ENCODE measurements at regions not wholly inside any gene's neighbourhood (a gene's known extent, or its start where the extent isn't known, plus 50 kb on each side); places are given as distances from the start of the nearest gene placed in this dataset.

GRCh38 chr15:77824361-77825251, 191.9 kb upstream of the LINGO1 start:
- Histone ChIP-seq H3K79me2 (ENCODE audit: control insufficient read depth, insufficient read depth, low read length) (no peaks in the 10 kb centered on the region), H2AFZ (ENCODE audit: low read length) (no peak overlapping the region), H4K20me1 (ENCODE audit: control insufficient read depth, extremely low read depth, insufficient read depth, low read length) (no peaks in the 10 kb centered on the region), H3K27ac (ENCODE audit: insufficient read depth, low read length) (no peak overlapping the region), H3K4me2 (ENCODE audit: extremely low read depth, insufficient read depth, low read length) (no peak overlapping the region), H3K9me3 (ENCODE audit: control insufficient read depth, insufficient read depth, low read depth, low read length) (no peaks in the 10 kb centered on the region), H3K4me3 (replicated peaks in 1 of 4; ENCODE audit: control extremely low read depth in 1 of 4, insufficient read depth in 1 of 4, low read depth in 3 of 4, low read length in 4 of 4) (no peak overlapping the region), H3K27me3 (ENCODE audit: control insufficient read depth, insufficient read depth, low read length) (peaks cover 17% of the 10 kb centered on the region), H3K36me3 (ENCODE audit: control insufficient read depth, insufficient read depth, low read length) (no peaks in the 10 kb centered on the region), H3K9ac (ENCODE audit: insufficient read depth, low read length) (no peak overlapping the region), H3K4me1 (ENCODE audit: control insufficient read depth, extremely low read depth, insufficient read depth, low read length) (no peaks in the 10 kb centered on the region)
- no peak for TF ChIP-seq EZH2 (IDR thresholded peaks at IDR 0.05; ENCODE audit: low read length, missing control alignments)
- no peak for TF ChIP-seq CTCF (conservative IDR thresholded peaks at IDR 0.05 in 1 of 2, IDR thresholded peaks at IDR 0.05 in 1 of 2; ENCODE audit: low read depth in 1 of 2, low read length in 2 of 2)
- DNase-seq (ENCODE audit: low read depth in 2 of 2) = no peak

- no peak overlapping the region for H2AFZ ChIP-seq (ENCODE audit: low read length)
These were observed 191.0 kb upstream of the LINGO1 start for GRCh38 chr15:77823736-77824135.

More at GRCh38 chr15:77823736-77824135, 191.0 kb upstream of the LINGO1 start:
- Histone ChIP-seq H3K36me3 (ENCODE audit: control insufficient read depth, insufficient read depth, low read length) (no peaks in the 10 kb centered on the region), H3K9me3 (ENCODE audit: control insufficient read depth, insufficient read depth, low read depth, low read length) (no peaks in the 10 kb centered on the region), H3K4me1 (ENCODE audit: control insufficient read depth, extremely low read depth, insufficient read depth, low read length) (no peaks in the 10 kb centered on the region), H3K27ac (ENCODE audit: insufficient read depth, low read length) (no peak overlapping the region), H3K4me3 (replicated peaks in 1 of 4; ENCODE audit: control extremely low read depth in 1 of 4, insufficient read depth in 1 of 4, low read depth in 3 of 4, low read length in 4 of 4) (no peak overlapping the region), H3K27me3 (ENCODE audit: control insufficient read depth, insufficient read depth, low read length) (peaks cover 22% of the 10 kb centered on the region), H3K9ac (ENCODE audit: insufficient read depth, low read length) (no peak overlapping the region), H3K4me2 (ENCODE audit: extremely low read depth, insufficient read depth, low read length) (no peak overlapping the region), H4K20me1 (ENCODE audit: control insufficient read depth, extremely low read depth, insufficient read depth, low read length) (no peaks in the 10 kb centered on the region), H3K79me2 (ENCODE audit: control insufficient read depth, insufficient read depth, low read length) (no peaks in the 10 kb centered on the region)
- no peak for TF ChIP-seq EZH2 (IDR thresholded peaks at IDR 0.05; ENCODE audit: low read length, missing control alignments)
- no peak for TF ChIP-seq CTCF (conservative IDR thresholded peaks at IDR 0.05 in 1 of 2, IDR thresholded peaks at IDR 0.05 in 1 of 2; ENCODE audit: low read depth in 1 of 2, low read length in 2 of 2)
- no peak for DNase-seq (ENCODE audit: low read depth in 2 of 2)
